ENCODE measurements at regions not wholly inside any gene's neighbourhood (a gene's known extent, or its start where the extent isn't known, plus 50 kb on each side); places are given as distances from the start of the nearest gene placed in this dataset.

DNA sequence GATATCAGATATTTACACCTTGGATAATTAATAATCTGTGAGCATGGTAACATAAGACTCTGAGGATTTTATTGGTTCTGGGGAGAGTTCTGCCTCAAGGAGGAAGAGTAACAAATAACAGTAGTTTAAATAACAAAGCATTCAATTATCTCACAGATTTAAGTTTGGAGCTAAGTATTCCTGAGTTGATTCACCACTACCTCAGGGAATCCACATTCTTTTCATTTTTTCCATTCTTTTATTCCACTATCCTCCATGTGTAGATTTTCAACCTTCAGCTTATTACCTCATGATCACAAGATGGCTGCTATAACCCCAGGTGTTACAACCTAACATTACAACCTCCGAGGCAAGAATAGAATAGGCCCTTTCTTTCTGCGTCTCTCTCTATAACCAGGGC is 252.2 kb upstream of the TOX3 start:
- TF ChIP-seq POLR2A (IDR thresholded peaks at IDR 0.05) = no peak
- TF ChIP-seq, protein P1, sequence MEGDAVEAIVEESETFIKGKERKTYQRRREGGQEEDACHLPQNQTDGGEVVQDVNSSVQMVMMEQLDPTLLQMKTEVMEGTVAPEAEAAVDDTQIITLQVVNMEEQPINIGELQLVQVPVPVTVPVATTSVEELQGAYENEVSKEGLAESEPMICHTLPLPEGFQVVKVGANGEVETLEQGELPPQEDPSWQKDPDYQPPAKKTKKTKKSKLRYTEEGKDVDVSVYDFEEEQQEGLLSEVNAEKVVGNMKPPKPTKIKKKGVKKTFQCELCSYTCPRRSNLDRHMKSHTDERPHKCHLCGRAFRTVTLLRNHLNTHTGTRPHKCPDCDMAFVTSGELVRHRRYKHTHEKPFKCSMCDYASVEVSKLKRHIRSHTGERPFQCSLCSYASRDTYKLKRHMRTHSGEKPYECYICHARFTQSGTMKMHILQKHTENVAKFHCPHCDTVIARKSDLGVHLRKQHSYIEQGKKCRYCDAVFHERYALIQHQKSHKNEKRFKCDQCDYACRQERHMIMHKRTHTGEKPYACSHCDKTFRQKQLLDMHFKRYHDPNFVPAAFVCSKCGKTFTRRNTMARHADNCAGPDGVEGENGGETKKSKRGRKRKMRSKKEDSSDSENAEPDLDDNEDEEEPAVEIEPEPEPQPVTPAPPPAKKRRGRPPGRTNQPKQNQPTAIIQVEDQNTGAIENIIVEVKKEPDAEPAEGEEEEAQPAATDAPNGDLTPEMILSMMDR (IDR thresholded peaks at IDR 0.05 in 4 of 5, conservative IDR thresholded peaks at IDR 0.05 in 1 of 5) = no peak
